GM12878 (cell line): ENCODE measurements at regions not wholly inside any gene's neighbourhood (a gene's known extent, or its start where the extent isn't known, plus 50 kb on each side); places are given as distances from the start of the nearest gene placed in this dataset.

Experiments used
- ATAC-seq: fragments of 200-7000 bp; cut with Tn5 transposase; 3 replicates; pipeline ENCODE4 v1.9.1; 2020; ENCODE audit warnings: mild to moderate bottlenecking, moderate library complexity
- BruUV-seq: library from RNA; stranded (reverse); fragments of 400-500 nt; replicated peaks from 2 replicates; lab custom pipeline; 2021; lab: Mats Ljungman, UMichigan
- CTCF ChIA-PET: fragments of 300-600 bp; sonication (Branson Sonifier 250); formaldehyde crosslinking; extraction: SDS; loops from one replicate; lab custom pipeline; 2021; ENCODE audit warnings: inconsistent platforms; lab: Yijun Ruan, JAX
- POLR2A ChIA-PET: fragments of 350-600 bp; formaldehyde crosslinking; extraction: SDS; loops from one replicate; lab custom pipeline; 2021; ENCODE audit warnings: inconsistent platforms; lab: Charles Lee
- RAD21 ChIA-PET: fragments of 300-600 bp; sonication (Branson Sonifier 250); formaldehyde crosslinking; loops from one replicate; lab custom pipeline; 2023; ENCODE audit warnings: antibody characterized with exemption; ENCODE audit not compliant: unreplicated experiment; lab: Charles Lee
- SMC1A ChIA-PET: fragments of 300-600 bp; sonication (Branson Sonifier 250); formaldehyde crosslinking; loops from one replicate; lab custom pipeline; 2023; ENCODE audit not compliant: unreplicated experiment, uncharacterized antibody; lab: Charles Lee
- DNase-seq: peaks from one replicate; pipeline ENCODE4 v3.0.0-alpha.2; 2011; ENCODE audit warnings: low read depth, low spot score
- FAIRE-seq: peaks from 3 replicates; lab custom pipeline; 2011; peaks lifted over from hg19 to GRCh38; lab: Jason Lieb, UNC
- H2AFZ ChIP-seq: 2 replicates; pipeline ENCODE4 v1.6.0; 2011; ENCODE audit warnings: low read depth, low read length, control low read depth; ENCODE audit not compliant: control insufficient read depth
- H3K27ac ChIP-seq: 2 replicates; pipeline ENCODE4 v1.5.1; 2011; ENCODE audit warnings: control low read depth; ENCODE audit not compliant: control insufficient read depth, insufficient read depth
- H3K27me3 ChIP-seq, 2 experiments: replicated peaks in 1 of 2; 2 replicates each; pipeline versions ENCODE4 v1.6.0 to v1.6.1; 2011; ENCODE audit warnings: low read length in 1 of 2; ENCODE audit not compliant: control insufficient read depth in 2 of 2, insufficient read depth in 2 of 2
- H3K36me3 ChIP-seq, 2 experiments: 2 replicates each; pipeline ENCODE4 v1.5.1; 2011; ENCODE audit warnings: low read length in 1 of 2; ENCODE audit not compliant: control insufficient read depth in 2 of 2, insufficient read depth in 2 of 2
- H3K4me1 ChIP-seq: 2 replicates; pipeline ENCODE4 v1.6.1; 2011; ENCODE audit warnings: mild to moderate bottlenecking, low read length, moderate library complexity, mixed read lengths; ENCODE audit not compliant: control insufficient read depth, insufficient read depth
- H3K4me2 ChIP-seq: 2 replicates; pipeline ENCODE4 v1.6.0; 2011; ENCODE audit warnings: control low read depth; ENCODE audit not compliant: control insufficient read depth, insufficient read depth
- H3K4me3 ChIP-seq: fragments of 200-600 bp; sonication (generic); 2 replicates; pipeline ENCODE4 v1.5.1; 2016
- H3K79me2 ChIP-seq: 2 replicates; pipeline ENCODE4 v1.6.0; 2011; ENCODE audit warnings: low read length; ENCODE audit not compliant: control insufficient read depth, insufficient read depth
- H3K9ac ChIP-seq: 2 replicates; pipeline ENCODE4 v1.8.0; 2011; ENCODE audit warnings: low read length, control low read depth, mixed read lengths; ENCODE audit not compliant: control insufficient read depth, insufficient read depth
- H3K9me3 ChIP-seq: replicated peaks from 3 replicates; pipeline ENCODE4 v1.5.1; 2011; ENCODE audit warnings: mild to moderate bottlenecking, low read length; ENCODE audit not compliant: control insufficient read depth, insufficient read depth
- H4K20me1 ChIP-seq: 2 replicates; pipeline ENCODE4 v1.6.0; 2011; ENCODE audit not compliant: control insufficient read depth, insufficient read depth
- ASH2L ChIP-seq: fragments of 300-600, 200-600 bp; sonication (generic); IDR thresholded peaks from 2 replicates; pipeline ENCODE4 v1.6.1; 2017; ENCODE audit warnings: low read depth, mild to moderate bottlenecking, borderline replicate concordance
- BCL11A ChIP-seq: IDR thresholded peaks from 2 replicates; pipeline ENCODE4 v1.6.1; 2011; ENCODE audit warnings: low read depth, low read length
- BRCA1 ChIP-seq: IDR thresholded peaks from 2 replicates; pipeline ENCODE4 v1.6.1; 2011; ENCODE audit warnings: low read depth, low read length, improper control_type of control experiment
- CEBPZ ChIP-seq: fragments of 150-350 bp; IDR thresholded peaks from 2 replicates; pipeline ENCODE4 v1.6.1; 2016; ENCODE audit warnings: low read depth, low read length
- ESRRA ChIP-seq: IDR thresholded peaks from 2 replicates; pipeline ENCODE4 v1.6.1; 2012; ENCODE audit warnings: mild to moderate bottlenecking, low read length, improper control_type of control experiment
- ETV6 ChIP-seq, 2 experiments: fragments of 450-650 bp in 1 of 2; IDR thresholded peaks in 1 of 2; conservative IDR thresholded peaks in 1 of 2; 2 replicates each; pipeline ENCODE4 v1.6.1; 2014; ENCODE audit warnings: antibody characterized with exemption in 1 of 2, borderline replicate concordance in 1 of 2, low read depth in 1 of 2, mild to moderate bottlenecking in 1 of 2, moderate library complexity in 1 of 2
- EZH2 ChIP-seq: IDR thresholded peaks from 2 replicates; pipeline ENCODE4 v1.6.1; 2012; ENCODE audit warnings: low read depth, mild to moderate bottlenecking, control low read depth, inconsistent platforms, low read length, borderline replicate concordance; ENCODE audit not compliant: control insufficient read depth
- GATAD2B ChIP-seq: fragments of 450-650 bp; conservative IDR thresholded peaks from 2 replicates; pipeline ENCODE4 v1.6.1; 2017; ENCODE audit warnings: low read depth, mild to moderate bottlenecking, moderate library complexity
- HCFC1 ChIP-seq: fragments of 150-350 bp; IDR thresholded peaks from 2 replicates; pipeline ENCODE4 v1.6.1; 2014; ENCODE audit warnings: low read length
- HDAC6 ChIP-seq: fragments of 200-600 bp; sonication (generic); IDR thresholded peaks from one replicate; pipeline ENCODE4 v1.8.0; 2017; ENCODE audit warnings: antibody characterized with exemption; ENCODE audit not compliant: unreplicated experiment
- IRF4 ChIP-seq: IDR thresholded peaks from 2 replicates; pipeline ENCODE4 v1.6.1; 2011; ENCODE audit warnings: low read depth, low read length
- POLR2AphosphoS5 ChIP-seq: IDR thresholded peaks from 2 replicates; pipeline ENCODE4 v1.6.1; 2011; ENCODE audit warnings: mild to moderate bottlenecking, low read length, inconsistent platforms
- PRDM15 ChIP-seq: fragments of 450-650 bp; formaldehyde crosslinking; IDR thresholded peaks from 2 replicates; pipeline ENCODE4 v1.4.0; 2020; ENCODE audit warnings: mild to moderate bottlenecking, moderate library complexity
- SREBF1 ChIP-seq: IDR thresholded peaks from 2 replicates; pipeline ENCODE4 v1.6.1; 2012; ENCODE audit warnings: mild to moderate bottlenecking, low read length
- ZBED1 ChIP-seq: IDR thresholded peaks from 2 replicates; pipeline ENCODE4 v1.6.1; 2016; ENCODE audit warnings: borderline replicate concordance
- ZNF24 ChIP-seq: fragments of 450-650 bp; IDR thresholded peaks from 2 replicates; pipeline ENCODE4 v1.6.1; 2017; ENCODE audit warnings: antibody characterized with exemption, mild to moderate bottlenecking
- ZSCAN29 ChIP-seq: fragments of 450-650 bp; IDR thresholded peaks from 2 replicates; pipeline ENCODE4 v1.6.1; 2017; ENCODE audit warnings: mild to moderate bottlenecking, moderate library complexity
- WGBS: methylation state at CpG from one replicate; pipeline ENCODE4 v1.1.6; 2016; ENCODE audit warnings: low lambda C conversion rate; ENCODE audit not compliant: insufficient replicate concordance, insufficient coverage; ENCODE audit errors: missing lambda C conversion rate; 5-methylcytosine and 5-hydroxymethylcytosine counted together
- in situ Hi-C: fragments of 300-500 bp; cut with MboI; formaldehyde crosslinking; loops from 9 replicates; pipeline ENCODE4 v1.14.3; 2018; ENCODE audit warnings: mixed read lengths
- intact Hi-C: fragments of 100-400 bp; cut with micrococcal nuclease; formaldehyde crosslinking; loops from one replicate; pipeline ENCODE4 v1.14.2; 2022; ENCODE audit not compliant: unreplicated experiment

- ATAC-seq (no peak), FAIRE-seq (no peak), DNase-seq (no peak)
- Histone ChIP-seq H3K27me3 (no peaks in the 10 kb centered on the region), H3K4me1 (no peaks in the 10 kb centered on the region), H3K9ac (no peak overlapping the region), H4K20me1 (no peaks in the 10 kb centered on the region), H3K36me3 (no peaks in the 10 kb centered on the region), H3K9me3 (no peaks in the 10 kb centered on the region), H3K27ac (no peak overlapping the region), H3K79me2 (no peaks in the 10 kb centered on the region), H3K4me3 (no peak overlapping the region), H2AFZ (no peak overlapping the region), H3K4me2 (no peak overlapping the region)
- POLR2A ChIA-PET: interaction anchor here (0.7 kb wide), 1 partner anchor 193 kb away, joined by 3 read pairs; no protein-coding TSS in a partner anchor
- BruUV-seq: no TSS peak
- RAD21 ChIA-PET: no interaction called here
- CTCF ChIA-PET: interaction anchor here (1.3 kb wide), 1 partner anchor 10 kb away, joined by 4 read pairs; no protein-coding TSS in a partner anchor
- 75% methylated on average over 1 of the region's 1 CpG for WGBS
- SMC1A ChIA-PET: interaction anchor here (0.9 kb wide), 1 partner anchor 1068 kb away, joined by 3 read pairs; no protein-coding TSS in a partner anchor
- intact Hi-C loops: no loop called here
- in situ Hi-C loops: loop anchor here (5.0 kb wide), 1 partner anchor 1061 kb away; no protein-coding TSS in a partner anchor
- no peak for TF ChIP-seq ZNF24
- TF ChIP-seq HDAC6: no peak
- no peak for TF ChIP-seq GATAD2B
- no peak for TF ChIP-seq ZSCAN29
- no peak for TF ChIP-seq BCL11A
- TF ChIP-seq ESRRA: no peak
- no peak for TF ChIP-seq IRF4
- no peak for TF ChIP-seq BRCA1
- TF ChIP-seq SREBF1: no peak
- TF ChIP-seq ZBED1: no peak
- TF ChIP-seq ASH2L: no peak
- TF ChIP-seq EZH2: no peak
- no peak for TF ChIP-seq ETV6 (conservative IDR thresholded peaks at IDR 0.05 in 1 of 2, IDR thresholded peaks at IDR 0.05 in 1 of 2; ENCODE audit: borderline replicate concordance in 1 of 2, low read depth in 1 of 2)
- no peak for TF ChIP-seq PRDM15 (CRISPR knock-in tag)
- no peak for TF ChIP-seq CEBPZ
- no peak for TF ChIP-seq HCFC1
- TF ChIP-seq POLR2AphosphoS5: no peak
Measured at GRCh38 chr5:53166183-53166495, 56.6 kb upstream of the MOCS2 start.
